ENCODE measurements at regions not wholly inside any gene's neighbourhood (a gene's known extent, or its start where the extent isn't known, plus 50 kb on each side); places are given as distances from the start of the nearest gene placed in this dataset.
A peak's percentile ranks its signal among the peaks of the same experiment; 100 is the strongest.

- H3K4me3 ChIP-seq (ENCODE audit: low read depth, low read length) = no peak overlapping the region
- peak; percentile 45; the same call in 1 of the 2 replicates for TF ChIP-seq CTCF (IDR thresholded peaks at IDR 0.05; ENCODE audit: borderline replicate concordance, insufficient read depth, low read depth, low read length)
Measured at GRCh38 chr4:53908661-53909078, 155.7 kb downstream of the CHIC2 start.

DNA sequence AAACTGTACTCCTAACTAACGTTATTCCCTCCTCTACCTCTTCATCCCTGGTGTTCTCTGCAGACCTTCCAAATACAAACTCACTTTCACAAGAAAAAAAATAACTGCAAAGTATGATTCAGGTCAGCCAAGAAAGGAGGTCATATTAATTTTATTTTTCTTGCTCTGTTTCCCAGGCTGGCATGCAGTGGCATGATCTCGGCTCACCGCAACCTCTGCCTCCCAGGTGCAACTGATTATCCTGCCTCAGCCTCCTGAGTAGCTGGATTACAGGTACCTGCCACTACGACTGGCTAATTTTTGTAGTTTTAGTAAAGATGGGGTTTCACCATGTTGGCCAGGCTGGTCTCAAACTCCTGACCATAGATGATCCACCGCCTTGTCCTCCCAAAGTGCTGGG, 156.6 kb downstream of the CHIC2 start:
- no peak for TF ChIP-seq CTCF (IDR thresholded peaks at IDR 0.05; ENCODE audit: borderline replicate concordance, insufficient read depth, low read depth, low read length)

GRCh38 chr4:53906606-53907190, 157.7 kb downstream of the CHIC2 start:
- no peak overlapping the region for H3K4me3 ChIP-seq (ENCODE audit: low read depth, low read length)
- TF ChIP-seq CTCF (IDR thresholded peaks at IDR 0.05; ENCODE audit: borderline replicate concordance, insufficient read depth, low read depth, low read length) = no peak

More for the DNA sequence above, 156.6 kb downstream of the CHIC2 start:
- H3K4me3 ChIP-seq (ENCODE audit: low read depth, low read length) = no peak overlapping the region

GRCh38 chr4:53905941-53906377, 158.4 kb downstream of the CHIC2 start:
- TF ChIP-seq CTCF (IDR thresholded peaks at IDR 0.05; ENCODE audit: borderline replicate concordance, insufficient read depth, low read depth, low read length) = no peak
- H3K4me3 ChIP-seq (ENCODE audit: low read depth, low read length) = peak overlapping the region; percentile 28

- H3K4me3 ChIP-seq (ENCODE audit: low read depth, low read length) = no peak overlapping the region
- TF ChIP-seq CTCF (IDR thresholded peaks at IDR 0.05; ENCODE audit: borderline replicate concordance, insufficient read depth, low read depth, low read length) = no peak
Measured at GRCh38 chr4:53905276-53905940, 159.0 kb downstream of the CHIC2 start.

DNA sequence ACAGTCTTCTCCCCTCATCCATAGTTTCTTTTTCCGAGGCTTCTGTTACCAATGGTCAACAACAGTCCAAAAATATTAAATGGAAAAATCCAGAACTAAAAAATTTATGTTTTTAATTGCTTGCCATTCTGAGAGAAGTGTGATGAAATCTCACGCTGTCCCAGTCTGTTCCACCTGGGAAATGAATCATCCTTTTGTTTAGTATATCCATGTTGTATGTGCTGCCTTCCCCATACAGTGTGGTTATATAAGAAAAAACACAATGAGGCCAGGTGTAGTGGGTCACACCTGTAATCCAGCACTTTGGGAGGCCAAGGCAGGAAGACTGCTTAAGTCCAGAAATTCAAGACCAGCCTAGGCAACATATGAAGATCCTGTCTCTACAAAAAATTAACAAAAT, 161.6 kb downstream of the CHIC2 start:
- no peak for TF ChIP-seq CTCF (IDR thresholded peaks at IDR 0.05; ENCODE audit: borderline replicate concordance, insufficient read depth, low read depth, low read length)
- H3K4me3 ChIP-seq (ENCODE audit: low read depth, low read length) = no peak overlapping the region

DNA sequence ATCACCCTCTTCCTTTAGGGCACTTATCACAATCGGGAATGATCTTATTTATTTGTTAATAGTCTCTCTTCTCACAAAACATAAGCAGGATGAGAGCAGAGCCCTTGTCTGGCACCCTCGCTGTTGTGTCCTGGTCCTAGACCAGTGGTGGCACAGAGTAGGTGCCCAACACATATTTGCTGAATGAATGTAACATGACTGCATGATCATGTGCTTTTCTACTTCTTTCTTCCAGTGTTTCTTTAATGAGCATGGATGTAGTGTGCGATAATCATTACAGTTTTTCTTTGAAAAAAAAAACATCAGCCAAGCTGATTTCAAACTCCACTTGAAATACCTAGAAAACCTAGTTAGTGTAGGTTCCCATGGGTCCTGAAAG, 164.1 kb downstream of the CHIC2 start:
- no peak overlapping the region for H3K4me3 ChIP-seq (ENCODE audit: low read depth, low read length)
- no peak for TF ChIP-seq CTCF (IDR thresholded peaks at IDR 0.05; ENCODE audit: borderline replicate concordance, insufficient read depth, low read depth, low read length)
